ENCODE measurements at regions not wholly inside any gene's neighbourhood (a gene's known extent, or its start where the extent isn't known, plus 50 kb on each side); places are given as distances from the start of the nearest gene placed in this dataset.

DNA sequence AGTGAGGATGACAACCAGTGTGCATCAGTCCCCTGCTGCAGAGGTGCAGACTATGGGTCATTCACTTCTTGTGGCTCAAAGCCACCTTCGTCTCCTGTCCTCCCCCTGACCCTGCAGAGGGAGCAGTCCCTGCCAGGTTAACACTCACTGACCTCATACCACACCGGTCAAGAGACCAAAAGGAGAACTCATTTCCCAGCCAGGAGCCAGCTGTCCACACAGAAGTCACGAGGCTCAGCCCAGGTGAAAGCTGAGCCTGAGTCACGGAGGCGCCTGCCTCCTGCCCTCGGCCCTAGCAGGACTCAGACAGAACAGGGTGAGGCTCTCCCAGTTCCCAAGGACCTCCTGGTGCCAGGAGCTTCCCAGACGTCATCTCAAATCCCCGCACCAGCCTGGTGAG lies 103.7 kb downstream of the MN1 start:
- TF ChIP-seq, protein P1, sequence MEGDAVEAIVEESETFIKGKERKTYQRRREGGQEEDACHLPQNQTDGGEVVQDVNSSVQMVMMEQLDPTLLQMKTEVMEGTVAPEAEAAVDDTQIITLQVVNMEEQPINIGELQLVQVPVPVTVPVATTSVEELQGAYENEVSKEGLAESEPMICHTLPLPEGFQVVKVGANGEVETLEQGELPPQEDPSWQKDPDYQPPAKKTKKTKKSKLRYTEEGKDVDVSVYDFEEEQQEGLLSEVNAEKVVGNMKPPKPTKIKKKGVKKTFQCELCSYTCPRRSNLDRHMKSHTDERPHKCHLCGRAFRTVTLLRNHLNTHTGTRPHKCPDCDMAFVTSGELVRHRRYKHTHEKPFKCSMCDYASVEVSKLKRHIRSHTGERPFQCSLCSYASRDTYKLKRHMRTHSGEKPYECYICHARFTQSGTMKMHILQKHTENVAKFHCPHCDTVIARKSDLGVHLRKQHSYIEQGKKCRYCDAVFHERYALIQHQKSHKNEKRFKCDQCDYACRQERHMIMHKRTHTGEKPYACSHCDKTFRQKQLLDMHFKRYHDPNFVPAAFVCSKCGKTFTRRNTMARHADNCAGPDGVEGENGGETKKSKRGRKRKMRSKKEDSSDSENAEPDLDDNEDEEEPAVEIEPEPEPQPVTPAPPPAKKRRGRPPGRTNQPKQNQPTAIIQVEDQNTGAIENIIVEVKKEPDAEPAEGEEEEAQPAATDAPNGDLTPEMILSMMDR (IDR thresholded peaks at IDR 0.05), result no peak
- TF ChIP-seq POLR2A (IDR thresholded peaks at IDR 0.05), result no peak
- no peak for TF ChIP-seq POLR2AphosphoS5 (IDR thresholded peaks at IDR 0.05; ENCODE audit: insufficient read depth in 1 of 2, low read depth in 1 of 2)

Measured in vagina (tissue), 2 donors.